NK-92 treated with Interleukin-12 subunit alpha and Interleukin-12 subunit beta, amount 100 ng/mL, for 24 hours (cell line): ENCODE measurements at regions not wholly inside any gene's neighbourhood (a gene's known extent, or its start where the extent isn't known, plus 50 kb on each side); places are given as distances from the start of the nearest gene placed in this dataset.

Experiments
- DNase-seq: peaks from one replicate; lab custom pipeline; 2025; lab: John Stamatoyannopoulos, UW

GRCh38 chr5:160511280-160511929 lies 89.8 kb downstream of the PTTG1 start:
- no peak for DNase-seq
